Brain microvascular endothelial cell (primary cell): ENCODE measurements at regions not wholly inside any gene's neighbourhood (a gene's known extent, or its start where the extent isn't known, plus 50 kb on each side); places are given as distances from the start of the nearest gene placed in this dataset.

Experiments
- DNase-seq: peaks from one replicate; pipeline ENCODE4 v3.0.0-alpha.2; 2020
- H3K27ac ChIP-seq: fragments of 250-450 bp; sonication (Bioruptor Pico); 2 replicates; pipeline ENCODE4 v1.5.1; 2020; ENCODE audit warnings: mild to moderate bottlenecking, moderate library complexity
- H3K27me3 ChIP-seq: fragments of 250-450 bp; sonication (Bioruptor Pico); replicated peaks from 2 replicates; pipeline ENCODE4 v1.5.1; 2020; ENCODE audit warnings: mild to moderate bottlenecking
- H3K36me3 ChIP-seq: fragments of 250-450 bp; sonication (Bioruptor Pico); replicated peaks from 2 replicates; pipeline ENCODE4 v1.5.1; 2020; ENCODE audit warnings: mild to moderate bottlenecking
- H3K4me3 ChIP-seq: 2 replicates; pipeline ENCODE4 v1.5.1; 2011; ENCODE audit warnings: low read depth, mild to moderate bottlenecking, control low read depth, low read length, moderate library complexity
- in situ Hi-C: cut with HindIII; loops from 2 replicates; pipeline ENCODE4 v1.10.0; 2017; ENCODE audit warnings: low sequenced_read_pairs, low pct_ligation_motif_present
- TF ChIP-seq, protein P1 (sequence below): IDR thresholded peaks from 2 replicates; pipeline ENCODE4 v1.5.1; 2011; ENCODE audit warnings: low read depth, mild to moderate bottlenecking, moderate library complexity, low read length, control low read depth, inconsistent platforms; ENCODE audit errors: missing control alignments

DNA sequence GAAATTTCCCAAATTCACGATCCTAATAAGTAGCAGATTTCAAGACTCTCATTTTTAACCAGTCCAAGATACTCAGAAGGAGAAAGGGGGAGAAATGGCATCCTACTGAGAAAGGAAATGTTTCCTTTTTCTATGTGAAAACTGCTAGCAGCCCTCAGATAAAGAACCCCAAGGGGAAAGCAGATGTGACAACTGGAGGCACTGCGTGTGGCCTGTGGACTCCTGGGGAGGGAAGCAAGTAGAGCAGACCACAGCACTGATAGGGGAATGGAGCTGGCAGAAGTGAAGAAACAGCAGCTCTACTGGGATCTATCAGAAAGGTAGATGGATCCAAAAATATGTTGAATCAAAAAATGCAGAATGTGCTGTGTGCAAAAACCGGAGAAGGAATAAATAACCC is 239.7 kb upstream of the API5 start:
- DNase-seq: no peak
- Histone ChIP-seq H3K36me3 (no peaks in the 10 kb centered on the region), H3K27ac (no peak overlapping the region), H3K27me3 (no peaks in the 10 kb centered on the region), H3K4me3 (no peak overlapping the region)
- TF ChIP-seq, protein P1, sequence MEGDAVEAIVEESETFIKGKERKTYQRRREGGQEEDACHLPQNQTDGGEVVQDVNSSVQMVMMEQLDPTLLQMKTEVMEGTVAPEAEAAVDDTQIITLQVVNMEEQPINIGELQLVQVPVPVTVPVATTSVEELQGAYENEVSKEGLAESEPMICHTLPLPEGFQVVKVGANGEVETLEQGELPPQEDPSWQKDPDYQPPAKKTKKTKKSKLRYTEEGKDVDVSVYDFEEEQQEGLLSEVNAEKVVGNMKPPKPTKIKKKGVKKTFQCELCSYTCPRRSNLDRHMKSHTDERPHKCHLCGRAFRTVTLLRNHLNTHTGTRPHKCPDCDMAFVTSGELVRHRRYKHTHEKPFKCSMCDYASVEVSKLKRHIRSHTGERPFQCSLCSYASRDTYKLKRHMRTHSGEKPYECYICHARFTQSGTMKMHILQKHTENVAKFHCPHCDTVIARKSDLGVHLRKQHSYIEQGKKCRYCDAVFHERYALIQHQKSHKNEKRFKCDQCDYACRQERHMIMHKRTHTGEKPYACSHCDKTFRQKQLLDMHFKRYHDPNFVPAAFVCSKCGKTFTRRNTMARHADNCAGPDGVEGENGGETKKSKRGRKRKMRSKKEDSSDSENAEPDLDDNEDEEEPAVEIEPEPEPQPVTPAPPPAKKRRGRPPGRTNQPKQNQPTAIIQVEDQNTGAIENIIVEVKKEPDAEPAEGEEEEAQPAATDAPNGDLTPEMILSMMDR: no peak
- in situ Hi-C loops: no loop called here

DNA sequence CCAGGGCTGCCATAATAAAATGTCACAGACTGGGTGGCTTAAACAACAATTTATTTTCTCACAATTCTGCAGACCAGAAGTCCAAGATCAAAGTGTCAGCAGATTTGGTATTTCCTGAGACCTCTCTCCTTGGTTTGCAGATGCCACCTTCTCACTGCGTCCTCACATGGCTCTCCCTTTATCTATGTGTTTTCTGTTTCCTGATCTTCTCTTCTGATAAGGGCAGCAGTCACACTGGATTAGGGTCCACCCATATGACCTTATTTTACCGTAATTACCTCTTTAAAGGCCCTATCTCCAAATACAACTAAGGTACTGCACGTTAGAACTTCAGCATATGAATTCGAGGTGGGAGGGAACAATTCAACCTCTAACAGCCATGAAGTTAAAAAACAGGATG is 238.9 kb upstream of the API5 start:
- Histone ChIP-seq H3K27ac (no peak overlapping the region), H3K36me3 (no peaks in the 10 kb centered on the region), H3K4me3 (no peak overlapping the region), H3K27me3 (no peaks in the 10 kb centered on the region)
- no peak for DNase-seq
- in situ Hi-C loops: no loop called here
- TF ChIP-seq, protein P1: no peak

DNA sequence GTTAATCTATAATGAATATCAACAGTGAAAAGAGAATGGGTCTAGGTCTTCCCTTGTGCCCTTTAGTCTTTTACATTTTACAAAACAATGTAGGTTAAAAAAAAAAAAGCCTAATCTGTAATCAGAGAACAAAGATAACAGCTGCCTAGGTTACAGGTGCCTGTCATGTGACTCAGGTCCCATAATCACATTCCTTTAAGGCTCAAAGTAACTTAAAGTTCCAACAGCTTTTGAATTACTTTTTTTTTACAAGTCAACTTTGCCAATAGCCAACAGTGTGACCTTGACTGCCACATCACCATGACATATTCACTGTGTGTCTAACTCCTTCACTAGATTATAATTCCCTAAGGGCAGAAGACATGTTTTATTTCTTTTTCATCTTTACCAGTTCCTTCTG is 237.0 kb upstream of the API5 start:
- Histone ChIP-seq H3K4me3 (no peak overlapping the region), H3K36me3 (no peaks in the 10 kb centered on the region), H3K27me3 (no peaks in the 10 kb centered on the region), H3K27ac (no peak overlapping the region)
- no peak for DNase-seq
- in situ Hi-C loops: no loop called here
- TF ChIP-seq, protein P1: no peak

DNA sequence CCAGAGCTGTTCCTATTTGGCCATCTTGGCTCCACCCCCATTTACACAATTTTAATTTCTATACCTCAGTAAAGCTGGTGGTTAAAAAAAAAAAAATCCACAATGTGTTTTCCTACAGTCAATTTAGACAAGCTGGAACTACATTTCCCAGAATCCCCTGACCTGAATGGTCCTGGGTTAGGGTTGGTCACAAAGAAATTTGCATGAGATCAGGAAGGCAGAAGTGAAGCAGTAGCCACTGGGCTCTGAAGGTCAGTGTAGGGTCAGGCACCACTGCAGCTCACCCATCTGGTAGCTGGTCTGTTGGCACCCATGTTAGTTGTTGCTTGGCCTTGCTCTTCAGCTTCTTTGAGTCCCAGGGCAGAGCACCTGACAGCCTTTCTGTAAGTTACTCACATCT is 210.7 kb upstream of the API5 start:
- Histone ChIP-seq H3K36me3 (no peaks in the 10 kb centered on the region), H3K27me3 (no peaks in the 10 kb centered on the region), H3K4me3 (no peak overlapping the region), H3K27ac (no peak overlapping the region)
- no peak for DNase-seq
- TF ChIP-seq, protein P1: no peak
- in situ Hi-C loops: no loop called here

DNA sequence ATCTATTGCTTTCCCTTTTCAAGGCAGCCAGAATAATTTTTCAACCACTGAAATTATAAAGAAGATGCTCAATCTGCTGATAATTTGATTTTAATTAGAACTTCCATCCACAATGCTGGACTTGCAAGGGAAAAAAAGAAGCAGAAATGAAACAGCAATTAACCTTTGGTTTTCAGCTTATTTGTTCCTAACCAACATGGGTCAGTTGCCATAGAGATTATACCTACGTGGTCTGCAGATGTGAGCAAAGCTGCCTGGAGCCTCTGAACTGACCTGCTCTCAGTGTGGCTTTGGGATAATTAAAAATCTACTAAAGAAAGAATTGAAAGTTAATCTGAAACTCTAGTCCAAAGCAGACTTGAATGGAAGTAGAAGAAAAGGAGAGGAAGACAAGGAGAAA is 195.7 kb upstream of the API5 start:
- Histone ChIP-seq H3K4me3 (no peak overlapping the region), H3K27me3 (no peaks in the 10 kb centered on the region), H3K36me3 (no peaks in the 10 kb centered on the region), H3K27ac (no peak overlapping the region)
- TF ChIP-seq, protein P1: no peak
- no peak for DNase-seq
- in situ Hi-C loops: no loop called here

DNA sequence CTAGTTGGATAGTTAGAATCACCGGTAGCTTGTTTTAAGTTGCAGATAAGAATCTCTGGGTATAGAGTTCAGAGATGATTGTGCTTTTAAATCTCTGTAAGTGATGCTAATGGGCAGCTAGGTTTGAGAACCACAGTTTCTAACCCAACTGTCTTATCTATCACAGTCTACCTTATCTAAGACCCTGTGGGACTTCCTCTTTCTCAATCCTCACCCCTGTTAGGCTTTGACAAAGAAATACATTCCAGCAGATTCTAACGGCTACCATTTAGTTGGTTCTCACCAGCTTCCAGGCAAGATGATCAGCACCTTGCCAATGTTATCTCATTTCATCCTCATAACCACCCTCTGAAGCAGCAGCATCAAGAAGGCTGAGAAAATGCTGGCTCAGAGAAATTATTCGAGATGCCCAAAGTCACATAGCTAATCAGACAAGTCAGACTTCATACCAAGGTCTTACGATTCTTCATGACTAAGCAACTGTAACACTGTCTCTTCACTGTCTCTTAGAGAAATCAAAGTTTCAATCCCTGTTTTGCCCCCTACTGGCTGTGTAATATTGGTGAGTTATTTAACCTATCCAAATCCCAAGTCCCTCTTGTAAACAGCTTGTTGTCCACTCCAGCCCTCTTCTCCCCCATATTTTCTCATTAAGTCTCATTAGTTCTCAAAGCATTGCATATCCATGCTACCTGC is 192.4 kb upstream of the API5 start:
- DNase-seq: no peak
- no peaks in the 10 kb centered on the region for H3K27me3 ChIP-seq
- no peak overlapping the region for H3K4me3 ChIP-seq
- H3K27ac ChIP-seq: no peak overlapping the region
- in situ Hi-C loops: no loop called here
- TF ChIP-seq, protein P1: no peak
- H3K36me3 ChIP-seq: no peaks in the 10 kb centered on the region
